IMR-90 (cell line): ENCODE measurements at regions not wholly inside any gene's neighbourhood (a gene's known extent, or its start where the extent isn't known, plus 50 kb on each side); places are given as distances from the start of the nearest gene placed in this dataset.

Source experiments
- ATAC-seq: fragments of 200-7000 bp; cut with Tn5 transposase; 2 replicates; pipeline ENCODE4 v1.9.1; 2020; ENCODE audit warnings: low read depth, mild to moderate bottlenecking, moderate library complexity
- BruUV-seq: library from RNA; stranded (reverse); fragments of 400-500 nt; replicated peaks from 2 replicates; lab custom pipeline; 2021; lab: Mats Ljungman, UMichigan
- CTCF ChIA-PET: fragments of 300-600 bp; formaldehyde crosslinking; extraction: SDS; loops from one replicate; lab custom pipeline; 2021; ENCODE audit warnings: antibody characterized with exemption; lab: Yijun Ruan, JAX
- POLR2A ChIA-PET: fragments of 300-600 bp; sonication (Branson Sonifier 250); formaldehyde crosslinking; loops from one replicate; lab custom pipeline; 2022; ENCODE audit warnings: antibody characterized with exemption; ENCODE audit not compliant: unreplicated experiment; lab: Charles Lee
- DNase-seq: peaks from one replicate; pipeline ENCODE4 v3.0.0; 2013
- H2AFZ ChIP-seq: replicated peaks from 2 replicates; pipeline ENCODE3; 2013; ENCODE audit warnings: low read length, mild to moderate bottlenecking; ENCODE audit not compliant: poor library complexity
- H2AK5ac ChIP-seq: 2 replicates; pipeline ENCODE4 v1.6.1; 2013; ENCODE audit warnings: low read depth, low read length, inconsistent platforms
- H2AK9ac ChIP-seq: replicated peaks from 2 replicates; pipeline ENCODE3; 2013; ENCODE audit warnings: mild to moderate bottlenecking, low read depth, low read length, moderate library complexity; ENCODE audit not compliant: poor library complexity
- H2BK120ac ChIP-seq: 2 replicates; pipeline ENCODE4 v1.6.1; 2013; ENCODE audit warnings: low read depth, low read length, inconsistent platforms
- H2BK15ac ChIP-seq: 3 replicates; pipeline ENCODE4 v1.6.1; 2013; ENCODE audit warnings: low read depth, low read length, inconsistent platforms
- H2BK20ac ChIP-seq: 2 replicates; pipeline ENCODE4 v1.6.1; 2013; ENCODE audit warnings: low read depth, mild to moderate bottlenecking, inconsistent platforms, low read length, moderate library complexity
- H2BK5ac ChIP-seq: 2 replicates; pipeline ENCODE4 v1.6.1; 2013; ENCODE audit warnings: mild to moderate bottlenecking, low read depth, low read length, inconsistent platforms; ENCODE audit not compliant: poor library complexity, severe bottlenecking
- H3K14ac ChIP-seq: replicated peaks from 2 replicates; pipeline ENCODE4 v1.6.1; 2013; ENCODE audit warnings: low read depth, low read length, inconsistent platforms
- H3K18ac ChIP-seq: 2 replicates; pipeline ENCODE4 v1.6.1; 2013; ENCODE audit warnings: low read depth, low read length, control low read depth
- H3K23ac ChIP-seq: 2 replicates; pipeline ENCODE4 v1.6.1; 2013; ENCODE audit warnings: low read depth, low read length, inconsistent platforms
- H3K27ac ChIP-seq: 2 replicates; pipeline ENCODE4 v1.5.1; 2013; ENCODE audit warnings: mild to moderate bottlenecking, control low read depth, low read length; ENCODE audit not compliant: insufficient read depth
- H3K27me3 ChIP-seq: 2 replicates; pipeline ENCODE4 v1.6.1; 2013; ENCODE audit warnings: low read length; ENCODE audit not compliant: control insufficient read depth, insufficient read depth
- H3K36me3 ChIP-seq: 2 replicates; pipeline ENCODE4 v1.6.1; 2013; ENCODE audit warnings: low read length, mixed read lengths; ENCODE audit not compliant: control insufficient read depth, insufficient read depth
- H3K4ac ChIP-seq: 2 replicates; pipeline ENCODE4 v1.6.1; 2013; ENCODE audit warnings: low read depth, low read length, inconsistent platforms
- H3K4me1 ChIP-seq: 2 replicates; pipeline ENCODE4 v1.6.1; 2013; ENCODE audit warnings: low read length, mixed read lengths; ENCODE audit not compliant: control insufficient read depth, insufficient read depth
- H3K4me2 ChIP-seq: 2 replicates; pipeline ENCODE4 v1.6.1; 2013; ENCODE audit warnings: low read depth, mild to moderate bottlenecking, control low read depth, low read length, moderate library complexity
- H3K4me3 ChIP-seq: 2 replicates; pipeline ENCODE4 v1.5.1; 2013; ENCODE audit warnings: low read depth, mild to moderate bottlenecking, control low read depth, low read length, moderate library complexity; ENCODE audit not compliant: insufficient read depth
- H3K56ac ChIP-seq: 2 replicates; pipeline ENCODE4 v1.6.1; 2013; ENCODE audit warnings: low read length, inconsistent platforms; ENCODE audit not compliant: insufficient read depth; ENCODE audit errors: extremely low read depth
- H3K79me1 ChIP-seq, 2 experiments: 2 replicates each; pipeline ENCODE4 v1.6.1; 2013; ENCODE audit warnings: low read length in 2 of 2, inconsistent platforms in 1 of 2, low read depth in 1 of 2
- H3K9ac ChIP-seq: 2 replicates; pipeline ENCODE4 v1.6.1; 2013; ENCODE audit warnings: low read depth, low read length, control low read depth
- H3K9me1 ChIP-seq: 2 replicates; pipeline ENCODE4 v1.6.1; 2013; ENCODE audit warnings: low read length, inconsistent platforms; ENCODE audit not compliant: insufficient read depth
- H3K9me3 ChIP-seq: 2 replicates; pipeline ENCODE4 v1.6.1; 2013; ENCODE audit warnings: low read length; ENCODE audit not compliant: control insufficient read depth, insufficient read depth
- H4K20me1 ChIP-seq: 2 replicates; pipeline ENCODE4 v1.6.1; 2013; ENCODE audit warnings: low read length, inconsistent platforms; ENCODE audit not compliant: insufficient read depth
- H4K5ac ChIP-seq: 2 replicates; pipeline ENCODE4 v1.6.1; 2013; ENCODE audit warnings: mild to moderate bottlenecking, low read depth, low read length, control low read depth
- H4K8ac ChIP-seq, 2 experiments: 2 replicates each; pipeline ENCODE4 v1.6.1; 2013; ENCODE audit warnings: low read depth in 2 of 2, low read length in 2 of 2, control low read depth in 1 of 2, inconsistent platforms in 1 of 2
- H4K91ac ChIP-seq: 2 replicates; pipeline ENCODE4 v1.6.1; 2013; ENCODE audit warnings: low read depth, low read length, inconsistent platforms; ENCODE audit not compliant: insufficient read depth
- CEBPB ChIP-seq: IDR thresholded peaks from 2 replicates; pipeline ENCODE4 v1.6.1; 2012; ENCODE audit warnings: low read depth, low read length, improper control_type of control experiment
- WGBS, 2 experiments: methylation state at CpG; one replicate each; pipeline versions ENCODE4 v1.1.5 to v1.1.7; 2013; ENCODE audit warnings: missing lambda C conversion rate in 2 of 2; ENCODE audit not compliant: insufficient read length in 1 of 2; ENCODE audit errors: extremely low coverage in 2 of 2; 5-methylcytosine and 5-hydroxymethylcytosine counted together
- dilution Hi-C: fragments of 300-500 bp; cut with HindIII; formaldehyde crosslinking; loops from one replicate; pipeline ENCODE4 v1.14.3; 2018; ENCODE audit warnings: low sequenced_read_pairs; ENCODE audit not compliant: unreplicated experiment
- in situ Hi-C: fragments of 300-500 bp; cut with MboI; formaldehyde crosslinking; loops from 3 replicates; pipeline ENCODE4 v1.14.3; 2019; ENCODE audit warnings: low sequenced_read_pairs, inconsistent platforms, mixed read lengths
- intact Hi-C: fragments of 100-400 bp; cut with micrococcal nuclease; formaldehyde crosslinking; loops from 2 replicates; pipeline ENCODE4 v1.10.0; 2022

DNA sequence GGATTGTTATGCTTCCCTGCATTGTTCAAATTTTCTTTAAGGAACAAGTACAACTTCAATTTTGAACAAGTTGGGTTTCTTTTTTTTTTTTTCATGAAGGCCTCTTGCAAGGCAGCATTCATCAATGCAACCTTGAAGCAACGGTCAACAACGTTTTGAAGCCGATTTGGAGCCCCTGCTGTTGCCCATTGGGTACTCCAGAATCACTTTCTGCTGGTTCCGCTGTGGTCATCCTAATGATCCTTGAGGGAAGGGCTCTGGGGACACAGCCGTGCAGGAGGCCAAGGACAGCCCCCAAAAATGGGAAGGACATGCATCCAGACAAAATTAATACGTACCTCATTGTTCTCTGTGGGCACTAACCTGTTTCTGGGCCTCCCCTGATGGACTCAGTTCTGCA lies 84.6 kb upstream of the MGMT start:
- H3K4me3 ChIP-seq = no peak overlapping the region
- H2BK20ac ChIP-seq = no peak overlapping the region
- DNase-seq (no peak), ATAC-seq (no peak)
- in situ Hi-C loops (no loop called here), dilution Hi-C loops (no loop called here), intact Hi-C loops (no loop called here)
- BruUV-seq = no TSS peak
- H3K4me2 ChIP-seq = no peak overlapping the region
- H3K36me3 ChIP-seq = no peaks in the 10 kb centered on the region
- H3K56ac ChIP-seq = no peak overlapping the region
- ChIA-PET CTCF (no interaction called here), POLR2A (no interaction called here)
- H3K27me3 ChIP-seq = no peaks in the 10 kb centered on the region
- peaks cover 4% of the 10 kb centered on the region for H3K9me3 ChIP-seq
- no peaks in the 10 kb centered on the region for H4K20me1 ChIP-seq
- no peaks in the 10 kb centered on the region for H3K9me1 ChIP-seq
- no peak overlapping the region for H2BK5ac ChIP-seq
- H3K4me1 ChIP-seq = no peaks in the 10 kb centered on the region
- H4K91ac ChIP-seq = no peak overlapping the region
- no peak overlapping the region for H2AK5ac ChIP-seq
- no peak overlapping the region for H3K23ac ChIP-seq
- no peak overlapping the region for H4K5ac ChIP-seq
- no peak overlapping the region for H3K18ac ChIP-seq
- no peak overlapping the region for H2BK120ac ChIP-seq
- no peak overlapping the region for H3K9ac ChIP-seq
- no peak overlapping the region for H3K4ac ChIP-seq
- WGBS, 2 experiments = 43% methylated on average over 2 of the region's 6 CpGs; no CpG with 5 or more reads in 1 of the 2 experiments
- no peak overlapping the region for H3K14ac ChIP-seq
- H2AFZ ChIP-seq = no peak overlapping the region
- TF ChIP-seq CEBPB = no peak
- H3K27ac ChIP-seq = no peak overlapping the region
- H4K8ac ChIP-seq = no peak overlapping the region
- no peaks in the 10 kb centered on the region for H3K79me1 ChIP-seq
- H2BK15ac ChIP-seq = no peak overlapping the region
- no peak overlapping the region for H2AK9ac ChIP-seq
